ENCODE measurements at regions not wholly inside any gene's neighbourhood (a gene's known extent, or its start where the extent isn't known, plus 50 kb on each side); places are given as distances from the start of the nearest gene placed in this dataset.

DNA sequence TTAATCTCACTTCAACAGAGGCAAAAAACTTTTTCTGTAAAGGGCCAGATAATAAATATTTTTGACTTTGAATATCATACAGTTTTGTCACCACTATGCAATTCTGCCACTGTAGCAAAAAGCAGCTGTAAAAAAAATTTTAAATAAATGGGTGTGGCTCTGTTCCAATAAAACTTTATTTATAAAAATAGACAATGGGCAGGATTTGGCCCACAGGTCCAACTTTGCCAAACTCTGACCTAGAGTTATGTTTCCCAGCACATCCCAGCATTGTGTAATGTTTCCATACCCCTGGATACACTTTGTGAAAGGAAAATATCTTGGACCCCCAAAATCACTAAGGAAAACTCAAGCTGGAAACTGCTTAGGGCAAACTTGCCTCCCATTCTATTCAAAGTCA is 94.9 kb upstream of the USP38 start:
- TF ChIP-seq, protein P1, sequence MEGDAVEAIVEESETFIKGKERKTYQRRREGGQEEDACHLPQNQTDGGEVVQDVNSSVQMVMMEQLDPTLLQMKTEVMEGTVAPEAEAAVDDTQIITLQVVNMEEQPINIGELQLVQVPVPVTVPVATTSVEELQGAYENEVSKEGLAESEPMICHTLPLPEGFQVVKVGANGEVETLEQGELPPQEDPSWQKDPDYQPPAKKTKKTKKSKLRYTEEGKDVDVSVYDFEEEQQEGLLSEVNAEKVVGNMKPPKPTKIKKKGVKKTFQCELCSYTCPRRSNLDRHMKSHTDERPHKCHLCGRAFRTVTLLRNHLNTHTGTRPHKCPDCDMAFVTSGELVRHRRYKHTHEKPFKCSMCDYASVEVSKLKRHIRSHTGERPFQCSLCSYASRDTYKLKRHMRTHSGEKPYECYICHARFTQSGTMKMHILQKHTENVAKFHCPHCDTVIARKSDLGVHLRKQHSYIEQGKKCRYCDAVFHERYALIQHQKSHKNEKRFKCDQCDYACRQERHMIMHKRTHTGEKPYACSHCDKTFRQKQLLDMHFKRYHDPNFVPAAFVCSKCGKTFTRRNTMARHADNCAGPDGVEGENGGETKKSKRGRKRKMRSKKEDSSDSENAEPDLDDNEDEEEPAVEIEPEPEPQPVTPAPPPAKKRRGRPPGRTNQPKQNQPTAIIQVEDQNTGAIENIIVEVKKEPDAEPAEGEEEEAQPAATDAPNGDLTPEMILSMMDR (conservative IDR thresholded peaks at IDR 0.05): no peak
- no peak for TF ChIP-seq ZFX (IDR thresholded peaks at IDR 0.05)
- H3K27ac ChIP-seq: no peak overlapping the region

DNA sequence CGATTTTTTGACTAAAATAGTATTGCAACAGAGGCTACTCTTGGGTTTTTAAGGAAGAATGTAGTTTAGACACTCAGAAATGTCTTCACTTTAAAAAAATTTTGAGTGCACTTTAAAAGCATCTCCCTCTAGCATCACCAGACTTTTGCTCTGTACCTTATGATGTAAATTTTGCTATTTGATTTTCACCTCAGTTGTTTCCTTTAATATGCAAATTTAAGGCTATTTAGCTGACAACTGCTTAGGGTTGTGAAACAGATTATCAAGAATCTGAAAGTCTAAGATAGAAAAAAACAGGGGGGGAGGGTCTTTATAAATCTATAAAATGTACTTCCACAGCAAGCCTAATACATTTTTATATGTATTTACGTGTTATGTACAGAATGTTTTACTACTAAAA is 92.9 kb upstream of the USP38 start:
- no peak overlapping the region for H3K27ac ChIP-seq
- no peak for TF ChIP-seq ZFX (IDR thresholded peaks at IDR 0.05)
- TF ChIP-seq, protein P1 (conservative IDR thresholded peaks at IDR 0.05): no peak

DNA sequence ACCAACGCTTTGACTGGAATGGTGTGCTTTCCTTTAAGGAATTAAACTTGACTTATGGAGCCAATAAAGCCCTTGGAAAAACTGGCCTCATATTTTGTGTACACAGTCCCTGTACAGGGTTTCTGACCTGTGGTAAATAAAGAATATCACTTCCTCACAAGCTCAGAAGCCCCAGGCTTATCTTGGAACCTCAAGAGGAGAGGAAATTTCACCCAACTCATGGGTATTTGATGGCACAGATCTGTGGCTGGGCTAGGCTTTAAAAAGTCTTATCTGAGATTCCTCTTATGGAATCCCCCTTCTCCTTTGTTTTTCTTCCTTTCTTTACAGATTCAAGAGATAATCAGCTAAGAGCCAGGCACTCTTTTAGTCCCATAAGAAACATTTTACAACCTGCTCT is 89.3 kb upstream of the USP38 start:
- TF ChIP-seq ZFX (IDR thresholded peaks at IDR 0.05): no peak
- TF ChIP-seq, protein P1 (conservative IDR thresholded peaks at IDR 0.05): no peak
- H3K27ac ChIP-seq: no peak overlapping the region

DNA sequence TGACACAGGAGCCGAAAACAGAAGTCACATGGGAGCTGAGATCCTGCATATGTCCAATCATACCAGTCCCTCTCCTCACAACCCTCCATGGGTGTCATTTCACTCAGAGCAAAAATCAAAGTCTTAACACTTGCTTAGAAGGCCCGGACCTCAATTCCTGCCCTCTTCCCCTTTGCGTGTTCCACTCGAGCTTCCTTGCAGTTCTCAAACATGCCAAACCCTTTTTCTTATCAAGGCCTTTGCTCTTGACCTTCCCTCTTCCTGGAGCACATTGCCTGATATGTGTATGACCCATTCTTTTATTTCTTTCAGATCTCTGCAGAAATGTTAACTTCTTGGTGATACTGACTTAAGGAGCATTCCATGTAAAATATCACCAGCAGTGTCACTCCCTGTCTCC is 87.0 kb upstream of the USP38 start:
- TF ChIP-seq ZFX (IDR thresholded peaks at IDR 0.05): no peak
- TF ChIP-seq, protein P1 (conservative IDR thresholded peaks at IDR 0.05): no peak
- no peak overlapping the region for H3K27ac ChIP-seq

DNA sequence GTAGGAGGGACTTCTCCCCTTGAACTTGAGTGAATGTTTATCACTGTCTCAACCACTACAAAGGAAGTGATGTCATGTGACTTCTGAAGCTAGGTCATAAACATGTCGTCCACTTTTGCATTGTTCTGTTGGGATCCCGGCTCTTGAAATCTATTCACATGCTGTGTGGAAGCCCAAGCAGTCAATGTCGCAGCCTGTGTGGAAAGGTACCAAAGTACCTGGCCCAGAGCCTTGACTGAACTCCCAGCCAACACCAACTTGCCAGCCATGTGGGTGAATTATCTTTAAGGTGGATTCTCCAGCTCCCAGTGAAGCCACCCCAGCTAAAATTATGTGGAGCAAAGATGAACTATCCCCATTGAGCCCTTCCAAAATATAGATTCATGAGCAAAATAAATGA is 85.0 kb upstream of the USP38 start:
- no peak for TF ChIP-seq ZFX (IDR thresholded peaks at IDR 0.05)
- TF ChIP-seq, protein P1 (conservative IDR thresholded peaks at IDR 0.05): no peak
- H3K27ac ChIP-seq: no peak overlapping the region

DNA sequence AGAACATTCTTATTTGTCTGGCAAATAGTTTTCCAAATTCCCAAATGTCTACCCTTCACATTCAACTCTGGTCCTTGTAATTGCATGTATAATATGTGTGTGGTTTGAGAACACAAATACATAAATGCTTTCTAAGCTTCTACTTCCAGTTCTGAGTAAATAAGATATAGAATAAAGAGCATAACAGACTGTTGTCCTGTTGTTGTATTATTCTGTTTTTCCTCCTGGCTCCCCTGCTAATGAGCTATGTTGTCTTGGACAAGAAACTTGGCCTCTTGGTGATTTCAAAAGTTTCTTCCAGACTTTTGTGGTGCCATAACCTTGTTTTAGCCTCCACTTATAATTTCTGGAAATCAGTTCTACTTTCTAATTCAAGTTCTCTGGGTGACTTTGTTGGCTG is 75.3 kb upstream of the USP38 start:
- no peak for TF ChIP-seq ZFX (IDR thresholded peaks at IDR 0.05)
- TF ChIP-seq, protein P1 (conservative IDR thresholded peaks at IDR 0.05): no peak
- H3K27ac ChIP-seq: no peak overlapping the region

DNA sequence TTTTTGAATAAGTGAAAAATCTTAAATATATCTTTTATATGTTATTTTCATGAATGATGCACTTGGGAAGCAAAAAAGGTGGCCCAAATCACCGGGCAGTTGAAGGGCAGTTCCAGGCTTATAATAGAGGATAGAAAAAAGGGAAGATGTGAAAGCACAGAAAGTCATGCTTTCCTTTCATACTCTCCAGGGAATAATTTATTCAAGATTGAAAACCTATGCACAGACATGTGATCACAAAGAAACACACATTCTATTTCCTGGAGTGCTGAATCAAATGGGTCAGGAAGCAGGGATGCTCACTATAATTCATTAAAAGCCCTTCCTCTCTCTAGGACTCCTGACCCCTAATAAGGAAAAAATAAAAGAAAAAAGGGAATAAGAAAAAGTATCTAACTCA is 66.1 kb upstream of the USP38 start:
- H3K27ac ChIP-seq: no peak overlapping the region
- TF ChIP-seq, protein P1 (conservative IDR thresholded peaks at IDR 0.05): no peak
- TF ChIP-seq ZFX (IDR thresholded peaks at IDR 0.05): no peak
